ENCODE measurements at regions not wholly inside any gene's neighbourhood (a gene's known extent, or its start where the extent isn't known, plus 50 kb on each side); places are given as distances from the start of the nearest gene placed in this dataset.

DNA sequence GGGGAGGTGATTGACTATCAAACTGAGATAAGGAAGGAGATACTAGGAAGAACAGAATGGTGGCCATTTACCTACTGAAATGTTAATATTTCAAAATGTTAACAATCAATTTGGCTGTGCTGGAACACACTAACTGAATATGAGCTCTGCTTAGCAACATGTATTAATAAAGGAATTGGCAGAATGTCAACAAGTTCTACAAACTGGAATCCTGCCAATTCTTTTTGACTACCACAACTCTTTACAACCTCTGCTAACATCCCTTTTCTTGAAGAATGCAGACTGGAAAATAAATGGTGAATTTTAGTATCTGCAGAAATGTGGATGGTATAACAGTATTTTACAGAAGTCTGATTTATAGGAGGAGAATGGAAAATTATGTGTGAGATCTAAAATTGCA, 446.4 kb downstream of the ISL1 start:
- Mint-ChIP-seq H3K4me3 (no peak overlapping the region), H3K36me3 (no peaks in the 10 kb centered on the region), H3K4me1 (peaks cover 5% of the 10 kb centered on the region; the same call in 1 of the 2 replicates), H3K9me3 (no peaks in the 10 kb centered on the region), H3K27me3 (ENCODE audit: low read depth) (no peaks in the 10 kb centered on the region), H3K27ac (no peak overlapping the region)
- TF ChIP-seq GTF2I (CRISPR knock-in tag; conservative IDR thresholded peaks at IDR 0.05) (no peak), ELF4 (CRISPR knock-in tag; IDR thresholded peaks at IDR 0.05; ENCODE audit: low read depth) (no peak), ZNF396 (CRISPR knock-in tag; IDR thresholded peaks at IDR 0.05; ENCODE audit: borderline replicate concordance) (no peak), ZNF219 (CRISPR knock-in tag; IDR thresholded peaks at IDR 0.05; ENCODE audit: borderline replicate concordance) (no peak), OVOL2 (CRISPR knock-in tag; IDR thresholded peaks at IDR 0.05; ENCODE audit: borderline replicate concordance) (no peak)
- TF ChIP-seq, protein P1, sequence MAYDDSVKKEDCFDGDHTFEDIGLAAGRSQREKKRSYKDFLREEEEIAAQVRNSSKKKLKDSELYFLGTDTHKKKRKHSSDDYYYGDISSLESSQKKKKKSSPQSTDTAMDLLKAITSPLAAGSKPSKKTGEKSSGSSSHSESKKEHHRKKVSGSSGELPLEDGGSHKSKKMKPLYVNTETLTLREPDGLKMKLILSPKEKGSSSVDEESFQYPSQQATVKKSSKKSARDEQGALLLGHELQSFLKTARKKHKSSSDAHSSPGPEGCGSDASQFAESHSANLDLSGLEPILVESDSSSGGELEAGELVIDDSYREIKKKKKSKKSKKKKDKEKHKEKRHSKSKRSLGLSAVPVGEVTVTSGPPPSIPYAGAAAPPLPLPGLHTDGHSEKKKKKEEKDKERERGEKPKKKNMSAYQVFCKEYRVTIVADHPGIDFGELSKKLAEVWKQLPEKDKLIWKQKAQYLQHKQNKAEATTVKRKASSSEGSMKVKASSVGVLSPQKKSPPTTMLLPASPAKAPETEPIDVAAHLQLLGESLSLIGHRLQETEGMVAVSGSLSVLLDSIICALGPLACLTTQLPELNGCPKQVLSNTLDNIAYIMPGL (CRISPR knock-in tag; IDR thresholded peaks at IDR 0.05), result no peak
- ATAC-seq (no peak), DNase-seq (ENCODE audit: low spot score) (no peak)
- ChIA-PET POLR2A (interaction anchor here (1.0 kb wide), 1 partner anchor 22 kb away, joined by 3 read pairs; no protein-coding TSS in a partner anchor), CTCF (no interaction called here)

GRCh38 chr5:51832934-51833470, 449.8 kb downstream of the ISL1 start:
- ChIA-PET POLR2A (no interaction called here), CTCF (no interaction called here)
- Mint-ChIP-seq H3K4me1 (no peaks in the 10 kb centered on the region), H3K4me3 (no peak overlapping the region), H3K9me3 (no peaks in the 10 kb centered on the region), H3K36me3 (no peaks in the 10 kb centered on the region), H3K27ac (no peak overlapping the region), H3K27me3 (ENCODE audit: low read depth) (no peaks in the 10 kb centered on the region)
- ATAC-seq (no peak), DNase-seq (ENCODE audit: low spot score) (no peak)
- no peak for TF ChIP-seq ZBTB21 (CRISPR knock-in tag; IDR thresholded peaks at IDR 0.05; ENCODE audit: borderline replicate concordance)
- no peak for TF ChIP-seq OVOL2 (CRISPR knock-in tag; IDR thresholded peaks at IDR 0.05; ENCODE audit: borderline replicate concordance)
- TF ChIP-seq ELF4 (CRISPR knock-in tag; IDR thresholded peaks at IDR 0.05; ENCODE audit: low read depth), result no peak
- TF ChIP-seq PRRX2 (CRISPR knock-in tag; IDR thresholded peaks at IDR 0.05), result no peak
- TF ChIP-seq, protein P2, sequence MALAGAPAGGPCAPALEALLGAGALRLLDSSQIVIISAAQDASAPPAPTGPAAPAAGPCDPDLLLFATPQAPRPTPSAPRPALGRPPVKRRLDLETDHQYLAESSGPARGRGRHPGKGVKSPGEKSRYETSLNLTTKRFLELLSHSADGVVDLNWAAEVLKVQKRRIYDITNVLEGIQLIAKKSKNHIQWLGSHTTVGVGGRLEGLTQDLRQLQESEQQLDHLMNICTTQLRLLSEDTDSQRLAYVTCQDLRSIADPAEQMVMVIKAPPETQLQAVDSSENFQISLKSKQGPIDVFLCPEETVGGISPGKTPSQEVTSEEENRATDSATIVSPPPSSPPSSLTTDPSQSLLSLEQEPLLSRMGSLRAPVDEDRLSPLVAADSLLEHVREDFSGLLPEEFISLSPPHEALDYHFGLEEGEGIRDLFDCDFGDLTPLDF (CRISPR knock-in tag; IDR thresholded peaks at IDR 0.05), result no peak
- TF ChIP-seq HMGA2 (CRISPR knock-in tag; IDR thresholded peaks at IDR 0.05), result no peak
- TF ChIP-seq MAX (CRISPR knock-in tag; IDR thresholded peaks at IDR 0.05), result no peak
- no peak for TF ChIP-seq ZNF232 (CRISPR knock-in tag; IDR thresholded peaks at IDR 0.05)

- ChIA-PET CTCF (no interaction called here), POLR2A (no interaction called here)
- Mint-ChIP-seq H3K27ac (no peak overlapping the region), H3K4me3 (no peak overlapping the region), H3K27me3 (ENCODE audit: low read depth) (no peaks in the 10 kb centered on the region), H3K9me3 (peaks cover 3% of the 10 kb centered on the region), H3K36me3 (no peaks in the 10 kb centered on the region), H3K4me1 (no peaks in the 10 kb centered on the region)
- ATAC-seq (no peak), DNase-seq (ENCODE audit: low spot score) (no peak)
- TF ChIP-seq ATF2 (CRISPR knock-in tag; IDR thresholded peaks at IDR 0.05; ENCODE audit: borderline replicate concordance, low read depth) (no peak), ZNF416 (CRISPR knock-in tag; IDR thresholded peaks at IDR 0.05) (no peak), FOXP4 (CRISPR knock-in tag; IDR thresholded peaks at IDR 0.05) (no peak), JUN (CRISPR knock-in tag; IDR thresholded peaks at IDR 0.05) (no peak), NFE2L1 (CRISPR knock-in tag; IDR thresholded peaks at IDR 0.05) (no peak), OVOL2 (CRISPR knock-in tag; IDR thresholded peaks at IDR 0.05; ENCODE audit: borderline replicate concordance) (no peak), CBFB (CRISPR knock-in tag; IDR thresholded peaks at IDR 0.05; ENCODE audit: low read depth) (no peak), SOX15 (CRISPR knock-in tag; IDR thresholded peaks at IDR 0.05) (no peak), EMX1 (CRISPR knock-in tag; IDR thresholded peaks at IDR 0.05) (no peak), ESRRA (CRISPR knock-in tag; IDR thresholded peaks at IDR 0.05; ENCODE audit: borderline replicate concordance) (no peak), NR3C1 (CRISPR knock-in tag; conservative IDR thresholded peaks at IDR 0.05; ENCODE audit: low read depth) (no peak)
- TF ChIP-seq, protein P3, sequence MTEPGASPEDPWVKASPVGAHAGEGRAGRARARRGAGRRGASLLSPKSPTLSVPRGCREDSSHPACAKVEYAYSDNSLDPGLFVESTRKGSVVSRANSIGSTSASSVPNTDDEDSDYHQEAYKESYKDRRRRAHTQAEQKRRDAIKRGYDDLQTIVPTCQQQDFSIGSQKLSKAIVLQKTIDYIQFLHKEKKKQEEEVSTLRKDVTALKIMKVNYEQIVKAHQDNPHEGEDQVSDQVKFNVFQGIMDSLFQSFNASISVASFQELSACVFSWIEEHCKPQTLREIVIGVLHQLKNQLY (CRISPR knock-in tag; IDR thresholded peaks at IDR 0.05), result no peak
- TF ChIP-seq, protein P4, sequence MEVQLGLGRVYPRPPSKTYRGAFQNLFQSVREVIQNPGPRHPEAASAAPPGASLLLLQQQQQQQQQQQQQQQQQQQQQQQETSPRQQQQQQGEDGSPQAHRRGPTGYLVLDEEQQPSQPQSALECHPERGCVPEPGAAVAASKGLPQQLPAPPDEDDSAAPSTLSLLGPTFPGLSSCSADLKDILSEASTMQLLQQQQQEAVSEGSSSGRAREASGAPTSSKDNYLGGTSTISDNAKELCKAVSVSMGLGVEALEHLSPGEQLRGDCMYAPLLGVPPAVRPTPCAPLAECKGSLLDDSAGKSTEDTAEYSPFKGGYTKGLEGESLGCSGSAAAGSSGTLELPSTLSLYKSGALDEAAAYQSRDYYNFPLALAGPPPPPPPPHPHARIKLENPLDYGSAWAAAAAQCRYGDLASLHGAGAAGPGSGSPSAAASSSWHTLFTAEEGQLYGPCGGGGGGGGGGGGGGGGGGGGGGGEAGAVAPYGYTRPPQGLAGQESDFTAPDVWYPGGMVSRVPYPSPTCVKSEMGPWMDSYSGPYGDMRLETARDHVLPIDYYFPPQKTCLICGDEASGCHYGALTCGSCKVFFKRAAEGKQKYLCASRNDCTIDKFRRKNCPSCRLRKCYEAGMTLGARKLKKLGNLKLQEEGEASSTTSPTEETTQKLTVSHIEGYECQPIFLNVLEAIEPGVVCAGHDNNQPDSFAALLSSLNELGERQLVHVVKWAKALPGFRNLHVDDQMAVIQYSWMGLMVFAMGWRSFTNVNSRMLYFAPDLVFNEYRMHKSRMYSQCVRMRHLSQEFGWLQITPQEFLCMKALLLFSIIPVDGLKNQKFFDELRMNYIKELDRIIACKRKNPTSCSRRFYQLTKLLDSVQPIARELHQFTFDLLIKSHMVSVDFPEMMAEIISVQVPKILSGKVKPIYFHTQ (CRISPR knock-in tag; IDR thresholded peaks at IDR 0.05), result no peak
Measured at GRCh38 chr5:51838459-51838858, 455.2 kb downstream of the ISL1 start.

Data from WTC11 (cell line).